HG03280 (cell line): ENCODE measurements at regions not wholly inside any gene's neighbourhood (a gene's known extent, or its start where the extent isn't known, plus 50 kb on each side); places are given as distances from the start of the nearest gene placed in this dataset.
"Not testable (repeated sequence)": the region's sequence is repeated elsewhere in the genome, so short reads cannot be mapped to it uniquely, and the experiment has no call there.

Source experiments
- ATAC-seq: cut with Tn5 transposase; IDR thresholded peaks from one replicate; pipeline ENCODE4 v1.9.1; 2021; ENCODE audit warnings: mild to moderate bottlenecking, moderate library complexity; ENCODE audit not compliant: unreplicated experiment

GRCh38 chr3:71964170-71964569 is 179.2 kb upstream of the PROK2 start:
- ATAC-seq = no peak

GRCh38 chr3:71962561-71963240 is 177.8 kb upstream of the PROK2 start:
- ATAC-seq = no peak

DNA sequence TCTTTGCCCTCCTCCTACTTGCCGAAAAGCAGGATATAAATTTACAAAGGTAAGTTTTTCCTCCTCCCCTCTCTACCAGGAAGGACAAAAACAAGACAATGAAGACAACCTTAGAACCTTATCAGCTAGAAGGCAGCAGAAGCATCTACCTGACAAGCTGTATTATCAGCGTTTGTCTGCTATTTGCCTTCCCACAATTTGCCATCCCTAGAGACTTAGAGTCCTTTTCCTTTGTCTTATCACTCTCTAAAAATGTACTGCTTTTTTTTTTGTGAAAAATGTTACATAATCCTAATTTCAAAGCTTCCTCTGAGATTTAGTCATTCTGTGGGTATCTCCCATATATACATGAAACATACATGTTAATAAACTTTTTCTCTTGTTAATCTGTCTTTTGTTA is 176.9 kb upstream of the PROK2 start:
- ATAC-seq = no peak

GRCh38 chr3:71961378-71961777 is 176.4 kb upstream of the PROK2 start:
- no peak for ATAC-seq

DNA sequence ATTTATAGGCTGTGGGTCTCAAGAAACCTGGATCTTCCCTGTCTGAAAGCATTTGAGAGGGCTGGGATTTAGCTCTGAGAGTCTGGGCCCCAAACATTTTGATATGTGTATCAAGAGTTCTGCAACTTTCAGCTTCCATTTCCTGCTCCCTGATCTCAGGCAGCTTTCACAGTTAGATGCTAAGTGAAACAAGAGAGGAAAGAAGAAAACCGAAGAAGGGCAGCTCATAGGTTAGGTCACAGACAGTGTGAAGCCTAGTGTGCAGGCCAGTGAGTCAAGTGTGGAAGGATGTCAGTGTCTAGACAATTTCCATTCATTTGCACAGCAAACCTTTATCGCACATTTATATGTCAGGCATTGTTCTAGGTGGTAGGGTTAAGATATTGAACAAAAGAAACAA is 173.6 kb upstream of the PROK2 start:
- ATAC-seq = no peak

GRCh38 chr3:71956716-71957115 is 171.8 kb upstream of the PROK2 start:
- no peak for ATAC-seq

DNA sequence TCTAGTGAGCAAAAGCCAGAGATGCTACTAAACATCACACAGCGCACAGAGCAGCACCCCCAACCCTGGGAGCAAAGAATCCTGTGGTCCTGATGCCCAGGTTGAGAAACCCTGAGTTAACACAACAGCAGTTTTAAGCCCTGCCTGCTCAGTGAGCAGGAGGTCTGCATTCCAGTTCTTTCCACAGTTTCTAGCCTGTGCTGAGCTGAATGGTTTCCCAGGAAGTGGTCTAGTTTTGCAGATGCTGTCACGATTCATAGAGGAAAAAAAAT is 171.1 kb upstream of the PROK2 start:
- no peak for ATAC-seq

DNA sequence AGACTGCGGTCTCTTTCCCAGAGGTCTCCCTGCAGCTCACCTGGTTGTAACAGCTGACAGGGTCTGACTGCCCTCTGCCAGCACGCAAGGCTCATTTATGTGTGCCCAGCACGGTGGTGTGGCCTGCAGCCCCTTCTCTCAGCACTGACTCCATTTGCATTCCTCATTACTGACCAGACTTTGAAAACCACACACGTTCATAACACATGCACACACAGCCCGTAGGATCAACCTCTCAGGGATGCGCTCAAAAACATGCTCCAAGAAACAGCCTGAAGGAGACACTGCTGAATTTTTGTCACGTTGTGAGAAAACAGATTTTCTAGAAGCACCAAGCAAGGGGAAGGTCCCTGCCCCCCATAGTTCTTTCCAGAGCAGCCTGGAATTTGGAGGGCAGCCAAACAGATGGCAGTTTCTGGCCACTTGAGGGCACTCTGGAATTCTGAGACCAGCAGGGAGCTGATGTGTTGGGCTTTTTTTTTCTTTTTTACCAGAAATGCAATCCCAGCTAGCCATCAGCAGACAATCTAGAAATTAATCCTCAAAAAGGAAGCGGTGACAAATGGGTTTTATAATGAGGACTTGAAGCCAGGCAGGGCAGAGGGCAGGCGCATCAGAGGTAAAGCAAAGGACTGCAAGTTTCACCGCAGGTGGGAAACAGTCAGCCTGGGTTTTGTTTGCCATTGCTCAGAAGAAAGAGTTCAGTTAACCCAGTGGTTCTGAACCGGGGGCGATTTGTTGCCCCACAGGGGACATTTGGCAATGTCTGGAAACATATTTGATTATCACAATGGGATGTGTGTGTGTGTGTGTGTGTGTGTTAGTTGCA is 170.5 kb upstream of the PROK2 start:
- ATAC-seq = no peak

DNA sequence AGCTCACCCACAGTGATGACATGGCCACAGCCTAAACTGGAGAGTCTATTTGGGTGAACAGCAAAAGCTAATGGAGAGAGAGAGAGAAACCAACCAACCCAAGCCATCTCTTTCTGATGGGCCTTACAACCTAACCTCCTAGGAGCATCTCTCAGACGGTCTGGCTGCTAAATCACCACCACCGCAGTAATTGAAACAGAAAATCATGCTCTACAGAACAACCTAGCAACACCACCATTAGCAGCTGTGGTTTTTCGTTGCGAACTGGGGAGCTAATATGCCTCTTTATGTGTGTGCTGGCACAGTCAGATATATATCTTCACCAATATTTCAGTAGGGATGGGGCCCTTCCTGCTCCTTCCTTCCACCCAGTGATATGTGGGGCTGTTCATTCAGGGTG is 166.9 kb upstream of the PROK2 start:
- no peak for ATAC-seq

DNA sequence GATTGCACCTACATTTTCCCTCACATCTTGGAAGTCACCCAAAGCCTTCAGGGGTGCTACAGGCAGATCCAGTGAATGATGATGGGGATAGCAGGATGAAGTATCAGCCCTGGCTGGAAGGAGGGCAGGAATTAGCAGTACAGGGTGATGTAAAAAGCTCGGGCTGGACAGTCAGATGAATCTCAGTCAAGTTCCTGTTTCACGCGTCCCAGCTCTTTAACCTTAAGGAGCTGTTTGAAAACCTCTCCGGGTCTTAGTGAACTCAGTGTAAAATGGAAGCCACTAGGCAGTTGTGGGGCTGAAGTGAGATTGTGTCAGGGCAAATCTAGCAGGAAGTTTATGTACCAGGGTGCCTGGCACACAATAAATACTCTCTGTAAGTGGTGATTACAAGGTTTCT is 166.4 kb upstream of the PROK2 start:
- no peak for ATAC-seq

GRCh38 chr3:71949442-71949841 is 164.5 kb upstream of the PROK2 start:
- no peak for ATAC-seq

GRCh38 chr3:71944482-71945065 is 159.6 kb upstream of the PROK2 start:
- no peak for ATAC-seq

DNA sequence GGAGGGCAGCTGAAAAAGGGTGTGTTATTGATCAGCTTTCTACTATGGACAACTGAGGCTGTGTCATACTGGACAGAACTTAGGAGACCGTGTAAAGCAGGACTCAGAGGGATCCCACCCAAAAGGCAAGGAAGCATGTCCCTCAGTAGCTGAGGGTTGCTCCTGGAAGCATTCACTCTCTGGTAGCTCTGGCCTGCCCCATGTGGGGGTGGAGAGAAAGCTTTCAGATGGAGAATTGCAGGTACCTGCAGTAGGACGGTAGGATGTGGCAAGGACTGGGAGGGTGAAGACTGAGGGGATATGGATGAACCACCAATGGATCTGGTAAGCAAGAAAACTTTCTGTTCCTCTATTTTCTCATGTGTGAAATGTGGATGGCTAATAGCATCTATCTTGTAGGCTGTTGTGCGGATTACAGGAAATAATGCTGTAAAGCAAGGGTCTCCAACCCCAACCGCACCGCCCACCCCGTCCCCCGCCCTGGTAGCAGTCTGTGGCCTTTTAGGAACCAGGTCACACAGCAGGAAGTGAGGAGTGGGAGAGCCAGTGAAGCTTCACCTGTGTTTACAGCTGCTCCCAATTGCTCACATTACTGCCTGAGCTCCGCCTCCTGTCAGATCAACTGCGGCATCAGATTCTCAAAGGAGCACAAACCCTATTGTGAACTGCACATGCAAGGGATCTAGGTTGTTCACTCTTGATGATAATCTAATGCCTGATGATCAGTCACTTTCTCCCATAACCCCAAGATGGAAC is 157.7 kb upstream of the PROK2 start:
- ATAC-seq = no peak

GRCh38 chr3:71940486-71940885 is 155.5 kb upstream of the PROK2 start:
- ATAC-seq = no peak

- ATAC-seq = not testable (repeated sequence)
Observed at GRCh38 chr3:71938081-71938480, 153.1 kb upstream of the PROK2 start.

- no peak for ATAC-seq
Observed at GRCh38 chr3:71936681-71937080, 151.7 kb upstream of the PROK2 start.

DNA sequence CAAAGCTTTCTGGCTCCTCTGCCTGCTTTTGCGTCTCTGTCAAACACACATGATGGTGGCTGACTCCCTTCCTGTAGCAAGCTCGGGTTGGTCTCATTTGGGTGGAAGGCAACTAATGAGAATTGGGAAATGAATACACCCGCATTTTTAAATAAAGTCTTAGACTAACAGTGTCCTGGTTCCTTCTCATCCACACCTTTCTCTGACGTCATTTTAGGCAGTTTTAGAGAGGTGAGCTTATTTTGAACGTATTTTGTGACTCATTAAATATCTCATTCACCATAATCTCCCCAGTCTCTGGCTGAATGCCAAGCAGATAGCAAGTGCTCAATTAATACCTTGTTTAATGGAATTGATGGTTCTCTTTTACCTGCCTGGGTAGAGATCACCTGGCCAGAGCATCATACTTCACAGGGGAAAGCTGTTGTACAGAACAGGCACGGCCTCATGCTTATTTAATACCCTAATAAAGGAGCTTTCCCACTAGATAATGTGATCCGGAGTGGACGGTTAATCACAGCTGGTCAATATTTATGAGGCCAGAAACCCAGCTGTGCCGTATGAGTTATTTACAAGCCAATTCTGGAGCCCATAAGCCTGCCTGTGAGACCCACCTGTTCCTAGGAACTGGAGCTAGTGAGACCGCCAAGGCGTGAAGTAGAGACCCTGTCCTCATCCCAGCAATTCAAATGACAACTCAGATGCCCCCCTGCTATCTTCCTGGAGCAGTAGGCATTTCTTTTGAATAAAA is 149.7 kb upstream of the PROK2 start:
- ATAC-seq = no peak

DNA sequence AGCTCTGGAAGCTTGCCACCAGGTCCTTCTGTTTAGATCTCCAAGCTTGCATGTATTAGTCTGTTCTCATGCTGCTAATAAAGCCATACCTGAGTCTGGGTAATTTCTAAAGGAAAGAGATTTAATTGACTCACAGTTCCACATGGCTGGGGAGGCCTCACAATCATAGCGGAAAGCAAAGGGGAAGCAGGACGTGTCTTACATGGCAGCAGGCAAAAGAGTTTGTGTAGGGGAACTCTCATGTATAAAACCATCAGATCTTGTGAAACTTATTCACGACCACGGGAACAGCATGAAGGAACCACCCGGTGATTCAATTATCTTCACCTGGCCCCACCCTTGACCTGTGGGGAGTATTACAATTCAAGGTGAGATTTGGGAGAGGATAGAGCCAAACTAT is 147.0 kb upstream of the PROK2 start:
- ATAC-seq = no peak

DNA sequence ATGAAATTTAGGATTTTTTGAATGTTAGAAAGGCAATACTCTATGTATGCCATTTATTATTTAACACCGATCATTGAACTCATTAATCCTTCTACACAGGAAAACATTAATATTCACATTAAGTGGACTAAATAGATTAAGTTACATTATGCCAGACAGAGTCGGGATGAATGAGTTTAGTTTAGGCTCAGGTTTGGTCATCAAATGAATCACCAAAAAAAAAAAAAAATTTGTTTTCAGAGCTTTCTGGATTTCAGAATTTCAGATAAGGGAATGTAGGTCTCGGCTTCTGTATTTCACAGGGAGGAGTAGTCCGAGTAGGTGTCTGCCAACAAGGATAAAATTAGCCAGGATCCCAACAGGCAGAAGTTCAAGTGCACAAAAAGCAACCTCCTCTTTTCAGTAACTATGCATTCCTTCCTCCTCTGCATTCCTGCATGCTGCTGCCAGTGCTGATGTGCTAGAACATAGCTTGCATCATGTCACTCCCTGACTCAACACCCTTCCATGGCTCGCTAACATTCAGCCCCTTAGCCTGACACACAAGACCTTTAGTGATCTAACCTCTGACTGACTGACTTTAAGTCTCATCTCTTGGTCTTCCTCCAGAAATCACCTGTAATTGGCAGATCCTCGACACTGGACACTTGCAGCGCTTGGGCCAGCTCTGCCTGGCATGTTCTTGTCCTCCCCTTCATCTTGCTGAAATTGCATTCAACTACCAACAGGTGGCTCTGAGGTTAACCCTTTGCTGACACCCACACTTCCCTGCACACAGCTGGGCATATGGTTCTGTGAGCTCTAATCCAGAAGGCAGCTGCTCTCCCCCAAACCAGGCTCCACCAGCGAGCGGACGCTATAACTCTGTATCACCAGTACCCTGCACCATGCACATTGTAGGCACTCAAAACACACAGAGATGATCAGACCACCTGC is 145.4 kb upstream of the PROK2 start:
- ATAC-seq = no peak

DNA sequence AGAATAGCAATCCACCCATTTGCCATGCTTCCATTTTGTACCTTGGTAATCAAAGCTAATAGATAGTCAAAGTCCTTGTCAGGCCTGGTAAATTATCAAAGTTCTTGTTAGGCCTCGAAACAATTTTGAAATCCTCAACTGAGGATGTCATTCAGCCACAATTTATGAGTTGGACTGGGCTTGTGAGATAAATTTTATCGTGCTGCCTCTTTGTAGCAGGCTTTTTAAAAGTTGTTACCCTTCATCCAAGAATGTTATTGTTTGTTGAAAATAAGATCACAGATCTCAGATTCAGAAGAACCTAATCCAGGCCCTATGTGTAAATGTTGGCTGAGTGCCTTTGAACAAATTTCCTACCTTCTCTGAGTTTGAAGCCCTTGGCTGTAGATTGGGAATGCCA is 143.3 kb upstream of the PROK2 start:
- no peak for ATAC-seq
